LNCAP (cell line): ENCODE measurements at regions not wholly inside any gene's neighbourhood (a gene's known extent, or its start where the extent isn't known, plus 50 kb on each side); places are given as distances from the start of the nearest gene placed in this dataset.

ENCODE experiments used
- CTCF ChIP-seq: fragments of 450-650 bp; IDR thresholded peaks from 2 replicates; pipeline ENCODE4 v1.5.1; 2017; ENCODE audit warnings: mild to moderate bottlenecking

DNA sequence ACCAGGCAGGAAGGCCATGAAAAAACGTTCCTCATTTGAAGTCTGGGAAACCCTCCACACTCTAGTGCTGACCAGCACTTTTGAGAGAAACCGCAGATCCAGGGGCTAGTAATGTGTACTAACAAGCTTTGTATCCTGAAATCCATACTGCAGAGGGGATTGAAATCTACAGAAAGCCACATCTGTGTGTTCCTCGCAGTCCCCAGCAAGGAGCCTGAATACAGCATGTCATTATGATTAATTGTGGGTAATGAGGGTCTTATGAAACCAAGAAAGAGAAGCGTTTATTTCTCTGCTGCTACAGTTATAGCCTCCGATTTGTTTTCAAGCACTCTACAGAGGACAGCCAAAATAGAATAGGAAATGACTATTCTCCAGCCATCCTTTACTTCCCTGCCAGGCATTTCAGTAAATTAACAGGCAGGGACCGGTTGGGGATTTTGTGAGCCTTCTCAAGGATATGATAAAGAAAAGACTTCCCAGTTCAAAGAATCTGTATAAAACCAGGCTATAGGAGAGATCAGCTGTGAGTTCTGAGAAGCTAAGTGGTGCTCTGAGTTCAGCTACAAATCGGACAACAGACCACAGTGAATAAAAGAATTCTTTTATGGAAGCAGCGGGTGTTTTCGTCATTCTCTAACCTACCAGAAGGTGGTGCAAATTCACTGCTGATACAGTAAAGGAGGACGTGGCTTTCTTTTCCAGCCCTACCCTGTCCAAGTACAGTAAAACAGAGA lies 133.4 kb downstream of the INSIG2 start:
- TF ChIP-seq CTCF = peak; percentile 66

DNA sequence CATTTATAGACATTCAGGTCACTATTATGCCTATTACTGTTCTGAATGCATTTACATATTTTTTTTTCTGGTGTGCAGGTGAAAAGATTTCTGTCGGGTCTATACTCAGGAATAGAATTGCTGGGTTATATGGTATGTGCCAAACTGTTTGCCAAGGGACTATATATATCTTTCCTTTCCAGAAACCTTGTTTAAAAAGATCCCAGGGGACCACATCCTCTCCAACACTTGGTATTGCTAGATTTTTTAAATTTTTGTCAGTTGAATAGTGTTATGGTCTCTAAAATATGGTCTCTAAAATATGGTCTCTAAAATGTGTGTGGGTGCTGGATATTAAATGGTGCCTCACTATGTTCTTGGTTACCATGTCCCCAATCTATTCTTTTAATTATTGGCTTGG lies 131.3 kb downstream of the INSIG2 start:
- no peak for TF ChIP-seq CTCF

- TF ChIP-seq CTCF = no peak
Observed at GRCh38 chr2:118216224-118216623, 128.0 kb downstream of the INSIG2 start.

DNA sequence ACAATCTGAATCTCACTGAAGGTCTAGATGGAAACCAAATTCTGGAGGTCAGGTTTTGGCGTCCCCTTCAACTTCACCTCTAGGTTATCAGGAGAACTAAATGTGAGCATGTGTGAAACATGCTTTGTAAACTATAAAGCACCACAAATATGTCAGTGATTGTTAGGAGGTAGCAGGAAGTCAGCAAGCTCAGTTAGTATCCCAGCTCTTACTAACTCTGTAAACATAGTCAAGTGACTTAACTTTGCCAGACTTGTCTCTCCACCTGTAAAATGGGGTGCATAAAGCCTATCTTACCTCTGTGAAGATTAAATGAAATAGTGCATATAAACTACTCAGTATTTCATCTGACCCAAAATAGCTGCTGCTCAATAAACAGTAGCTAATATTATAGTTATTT lies 121.5 kb downstream of the INSIG2 start:
- no peak for TF ChIP-seq CTCF

DNA sequence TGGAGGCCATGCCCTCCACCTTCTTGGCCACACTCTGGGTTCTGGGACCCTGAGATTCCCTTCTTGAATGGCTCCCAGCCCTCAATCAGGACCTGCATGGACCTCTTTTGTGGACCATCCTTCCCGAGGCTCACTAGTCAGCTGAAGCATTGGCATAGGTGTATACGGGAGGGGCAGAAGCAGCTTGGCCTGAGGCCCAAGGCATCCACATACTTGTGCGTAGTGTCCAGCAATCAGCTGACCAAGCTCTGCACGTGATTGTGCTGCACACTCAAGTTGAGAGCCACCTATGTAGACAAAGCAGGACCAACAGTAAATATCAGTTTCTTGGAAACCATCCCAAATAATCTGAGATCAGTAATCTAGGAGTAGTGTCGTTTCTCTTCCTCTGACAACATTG lies 119.6 kb downstream of the INSIG2 start:
- TF ChIP-seq CTCF = no peak

GRCh38 chr2:118202707-118203303 lies 114.5 kb downstream of the INSIG2 start:
- TF ChIP-seq CTCF = peak; percentile 81

DNA sequence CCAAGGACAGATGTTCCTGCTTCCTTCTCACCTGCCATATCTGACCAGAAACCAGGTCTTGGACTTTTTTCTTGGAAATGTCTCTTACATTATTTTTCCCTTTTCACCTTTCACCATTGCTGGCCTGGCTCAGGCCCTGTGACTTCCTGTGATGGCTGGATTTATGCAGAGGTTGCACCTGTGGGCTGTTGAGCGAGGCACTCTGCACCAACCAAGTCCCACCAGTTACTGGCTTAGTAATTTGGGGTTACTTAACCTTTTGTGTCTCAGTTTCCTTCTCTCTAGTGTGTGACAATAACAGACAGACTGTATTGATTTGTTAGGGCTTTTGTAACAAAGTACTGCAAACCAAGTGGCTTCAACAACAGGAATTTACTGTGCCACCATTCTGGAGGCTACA lies 110.0 kb downstream of the INSIG2 start:
- no peak for TF ChIP-seq CTCF
